ENCODE measurements at regions not wholly inside any gene's neighbourhood (a gene's known extent, or its start where the extent isn't known, plus 50 kb on each side); places are given as distances from the start of the nearest gene placed in this dataset.

- no peak for TF ChIP-seq CTCF (IDR thresholded peaks at IDR 0.05; ENCODE audit: borderline replicate concordance)
- no peak overlapping the region for H3K27ac ChIP-seq (replicated peaks)
- DNase-seq, result no peak
- no peaks in the 10 kb centered on the region for H3K9me3 ChIP-seq (replicated peaks)
- intact Hi-C loops (cut with micrococcal nuclease), result no loop called here
- H3K27me3 ChIP-seq (ENCODE audit: low read depth), result no peaks in the 10 kb centered on the region
- H3K4me3 ChIP-seq, result no peak overlapping the region
- H3K4me1 ChIP-seq, result no peaks in the 10 kb centered on the region
- no peaks in the 10 kb centered on the region for H3K36me3 ChIP-seq
Observed at GRCh38 chr13:89891416-89891815, 1456.1 kb upstream of the MIR17HG start.

- intact Hi-C loops (cut with micrococcal nuclease), result no loop called here
- H3K9me3 ChIP-seq (replicated peaks), result peaks cover 3% of the 10 kb centered on the region
- no peak overlapping the region for H3K27ac ChIP-seq (replicated peaks)
- no peaks in the 10 kb centered on the region for H3K4me1 ChIP-seq
- H3K4me3 ChIP-seq, result no peak overlapping the region
- TF ChIP-seq CTCF (IDR thresholded peaks at IDR 0.05; ENCODE audit: borderline replicate concordance), result no peak
- H3K27me3 ChIP-seq (ENCODE audit: low read depth), result no peaks in the 10 kb centered on the region
- no peaks in the 10 kb centered on the region for H3K36me3 ChIP-seq
- DNase-seq, result no peak
Observed at GRCh38 chr13:89897681-89898080, 1449.8 kb upstream of the MIR17HG start.

GRCh38 chr13:89899302-89900103 lies 1448.0 kb upstream of the MIR17HG start:
- no peak for TF ChIP-seq CTCF (IDR thresholded peaks at IDR 0.05; ENCODE audit: borderline replicate concordance)
- DNase-seq, result no peak
- no peak overlapping the region for H3K27ac ChIP-seq (replicated peaks)
- intact Hi-C loops (cut with micrococcal nuclease), result no loop called here
- no peaks in the 10 kb centered on the region for H3K27me3 ChIP-seq (ENCODE audit: low read depth)
- H3K4me1 ChIP-seq, result no peaks in the 10 kb centered on the region
- no peak overlapping the region for H3K4me3 ChIP-seq
- peaks cover 11% of the 10 kb centered on the region for H3K9me3 ChIP-seq (replicated peaks)
- H3K36me3 ChIP-seq, result no peaks in the 10 kb centered on the region

GRCh38 chr13:89900104-89900765 lies 1447.3 kb upstream of the MIR17HG start:
- H3K27me3 ChIP-seq (ENCODE audit: low read depth), result no peaks in the 10 kb centered on the region
- H3K9me3 ChIP-seq (replicated peaks), result peaks cover 11% of the 10 kb centered on the region
- DNase-seq, result no peak
- no peak for TF ChIP-seq CTCF (IDR thresholded peaks at IDR 0.05; ENCODE audit: borderline replicate concordance)
- no peaks in the 10 kb centered on the region for H3K4me1 ChIP-seq
- no peak overlapping the region for H3K4me3 ChIP-seq
- H3K27ac ChIP-seq (replicated peaks), result no peak overlapping the region
- H3K36me3 ChIP-seq, result no peaks in the 10 kb centered on the region
- intact Hi-C loops (cut with micrococcal nuclease), result no loop called here

- DNase-seq, result no peak
Observed at GRCh38 chr13:89902223-89902622, 1445.3 kb upstream of the MIR17HG start.

More at GRCh38 chr13:89902223-89902622, 1445.3 kb upstream of the MIR17HG start:
- no peak for TF ChIP-seq CTCF (IDR thresholded peaks at IDR 0.05; ENCODE audit: borderline replicate concordance)
- Histone ChIP-seq H3K4me1 (no peaks in the 10 kb centered on the region), H3K27me3 (ENCODE audit: low read depth) (no peaks in the 10 kb centered on the region), H3K27ac (replicated peaks) (no peak overlapping the region), H3K4me3 (no peak overlapping the region), H3K9me3 (replicated peaks) (peaks cover 11% of the 10 kb centered on the region), H3K36me3 (no peaks in the 10 kb centered on the region)
- intact Hi-C loops (cut with micrococcal nuclease), result no loop called here

All from left ventricle myocardium inferior (tissue), 1 donor.